Posterior cingulate gyrus (tissue), 11 donors: ENCODE measurements at regions not wholly inside any gene's neighbourhood (a gene's known extent, or its start where the extent isn't known, plus 50 kb on each side); places are given as distances from the start of the nearest gene placed in this dataset.
A peak's percentile ranks its signal among the peaks of the same experiment; 100 is the strongest.

Experiments
- DNase-seq, 10 donors: peaks; one replicate each; pipeline versions ENCODE4 v3.0.0 to v3.0.0-alpha.2; 2020 to 2021; ENCODE audit warnings: mixed read lengths in 3 of 10
- intact Hi-C: fragments of 100-400 bp; cut with DNase I; formaldehyde crosslinking; loops from one replicate; pipeline ENCODE4 v1.15.1; 2023

DNA sequence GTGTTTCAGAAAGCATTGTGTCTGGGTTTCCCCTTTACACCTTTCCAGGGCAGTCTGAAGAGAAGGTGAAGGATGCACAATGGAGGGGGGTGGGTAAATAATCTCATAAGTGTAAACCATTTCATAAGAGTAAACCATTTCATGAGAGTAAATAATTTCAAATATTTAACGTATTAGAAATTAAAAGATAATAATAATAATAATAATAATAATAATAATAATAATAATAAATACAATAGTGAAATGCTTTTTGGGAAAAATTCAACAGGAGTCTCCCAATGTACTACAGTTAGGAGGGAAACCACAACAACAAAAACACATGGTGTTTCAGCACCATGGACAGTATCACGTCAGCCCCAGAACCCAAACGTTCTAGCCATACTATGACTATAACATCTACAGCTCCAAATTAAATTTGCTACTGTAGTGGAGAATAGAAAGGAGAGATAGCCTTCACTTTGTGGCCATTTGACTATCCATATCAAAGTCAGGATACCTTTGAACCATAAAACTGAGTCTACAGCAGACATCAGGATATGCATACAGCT is 691.8 kb downstream of the BCL11B start:
- DNase-seq, result no peak
- intact Hi-C loops, result no loop called here

DNA sequence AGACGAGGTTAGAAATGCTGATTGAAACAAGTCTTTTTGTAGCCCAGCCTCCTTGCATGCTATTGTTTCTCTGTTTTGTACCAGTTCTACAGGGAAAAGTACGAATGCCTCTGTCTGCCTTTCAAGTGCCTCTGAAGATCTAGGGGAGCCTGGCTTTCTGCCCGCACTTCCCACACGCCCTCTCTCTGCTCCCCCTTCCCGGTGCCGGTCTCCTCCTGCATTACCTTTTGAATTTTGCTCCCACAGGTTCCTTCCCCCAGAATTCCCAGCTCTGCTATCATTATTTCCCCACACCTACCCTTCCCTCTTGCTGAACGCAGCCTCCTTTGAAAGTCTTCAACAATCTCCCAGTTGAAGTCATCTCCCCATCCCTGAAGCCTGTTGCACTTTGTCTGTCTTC is 689.7 kb downstream of the BCL11B start:
- intact Hi-C loops, result no loop called here
- no peak for DNase-seq

DNA sequence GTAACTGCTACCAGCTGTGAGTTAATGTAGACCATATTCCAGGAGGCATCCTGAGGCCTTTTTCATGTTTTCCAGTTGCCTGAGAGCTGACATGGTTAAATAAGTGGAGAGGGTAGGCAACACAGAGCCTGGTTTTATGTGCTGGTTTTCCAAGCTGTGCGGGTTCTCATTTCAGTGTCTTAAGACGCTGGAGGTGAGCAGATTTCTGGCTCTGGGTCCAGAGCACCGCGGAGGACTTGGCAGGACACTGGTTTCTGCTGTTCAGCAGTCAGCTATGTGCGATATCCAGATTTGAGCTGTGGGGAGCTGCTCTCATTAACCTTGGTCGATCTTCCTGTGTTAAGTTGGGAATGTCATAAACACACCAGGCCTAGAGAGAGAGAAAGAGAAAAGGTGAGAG is 680.8 kb downstream of the BCL11B start:
- no peak for DNase-seq
- intact Hi-C loops, result no loop called here

DNA sequence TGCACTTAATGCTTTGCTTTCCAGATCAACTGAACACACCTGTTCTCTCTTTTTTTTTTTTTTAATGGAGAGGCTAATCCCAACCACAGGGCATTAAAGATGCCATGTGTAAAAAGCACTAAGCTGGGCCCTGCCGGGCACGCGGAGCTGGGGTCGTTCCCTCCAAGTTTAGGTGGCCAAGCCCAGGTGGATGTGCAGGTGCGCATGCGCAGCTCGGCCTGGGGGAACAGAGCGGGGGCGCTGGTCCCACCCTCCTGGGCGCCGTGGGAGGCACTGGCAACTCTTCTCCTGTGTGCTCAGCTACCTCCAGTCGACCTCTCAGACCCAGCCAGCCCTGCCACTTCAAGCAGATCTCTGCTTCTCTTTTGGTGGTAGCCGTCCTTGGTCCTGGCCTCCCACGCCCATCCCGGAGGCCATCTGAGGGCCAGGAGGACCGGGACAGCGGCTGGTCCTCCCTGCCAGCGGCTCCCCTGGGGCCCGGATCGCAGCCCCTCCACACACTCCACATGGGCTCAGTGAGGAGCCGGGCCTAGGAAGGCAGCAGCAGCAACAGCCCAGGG is 679.3 kb downstream of the BCL11B start:
- intact Hi-C loops, result loop anchor here (2.0 kb wide), 1 partner anchor 40 kb away; no protein-coding TSS in a partner anchor
- peak in 1 of 10 donors; percentile 14 for DNase-seq

DNA sequence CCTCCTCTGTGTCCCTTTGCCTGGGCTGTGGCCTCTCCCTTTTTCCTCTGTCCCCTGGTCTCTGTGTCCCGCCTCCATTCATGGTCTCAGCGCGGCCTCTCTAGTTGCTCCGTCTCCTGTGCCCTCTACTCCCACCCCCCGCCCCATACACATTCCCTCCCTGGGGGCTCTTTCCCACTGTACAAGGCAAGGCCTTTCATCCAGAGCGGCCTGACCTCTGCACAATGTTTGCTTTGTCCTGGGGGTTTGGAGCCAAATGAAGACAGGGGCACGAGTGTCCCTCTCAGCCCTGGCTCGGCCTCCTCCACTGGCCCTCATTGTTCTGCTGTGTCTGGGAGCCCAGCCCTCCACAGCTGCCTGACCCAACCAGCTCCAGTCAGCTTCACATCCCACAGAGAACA is 678.6 kb downstream of the BCL11B start:
- intact Hi-C loops, result loop anchor here (2.0 kb wide), 1 partner anchor 39 kb away; no protein-coding TSS in a partner anchor
- peak; percentile 72 to 98 (median 88) for DNase-seq

DNA sequence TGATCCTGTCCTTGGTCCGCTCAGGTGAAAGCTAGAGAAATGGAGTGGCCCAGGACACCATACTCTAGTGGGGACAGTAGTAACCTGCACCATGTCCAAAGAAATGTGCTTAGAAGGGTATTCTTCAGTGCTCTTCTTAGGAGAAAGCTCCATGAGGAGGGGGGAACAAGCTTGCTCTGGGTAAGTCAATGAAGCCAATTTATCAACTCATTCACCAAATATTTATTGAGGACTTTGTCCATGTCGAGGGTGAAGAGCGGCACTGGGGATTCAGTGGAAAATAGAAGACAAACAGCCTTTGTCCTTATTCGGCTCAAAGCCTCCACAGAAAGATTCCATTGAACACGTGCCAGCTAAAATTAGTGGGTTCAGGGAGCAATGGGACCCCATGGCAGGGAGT is 677.8 kb downstream of the BCL11B start:
- DNase-seq, result no peak
- intact Hi-C loops, result no loop called here

DNA sequence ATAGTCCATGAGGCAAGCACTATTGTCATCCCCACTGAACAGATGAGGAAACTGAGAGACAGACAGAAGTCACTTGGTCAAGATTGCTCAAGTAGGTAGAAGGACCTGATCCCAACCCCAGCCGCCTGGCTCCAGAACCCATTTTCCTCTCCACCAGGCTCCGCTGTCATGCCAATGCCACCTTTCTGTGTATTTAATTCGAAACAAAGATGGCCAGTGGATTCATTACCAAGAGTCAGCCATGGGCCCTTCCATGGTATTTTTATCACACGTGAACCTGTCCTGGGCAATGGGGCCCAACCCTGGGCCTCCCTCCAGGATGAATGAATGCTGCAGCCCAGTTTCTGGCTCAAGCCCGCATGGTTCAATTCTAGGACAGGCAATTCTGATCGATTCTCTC is 673.4 kb downstream of the BCL11B start:
- intact Hi-C loops, result no loop called here
- no peak for DNase-seq

DNA sequence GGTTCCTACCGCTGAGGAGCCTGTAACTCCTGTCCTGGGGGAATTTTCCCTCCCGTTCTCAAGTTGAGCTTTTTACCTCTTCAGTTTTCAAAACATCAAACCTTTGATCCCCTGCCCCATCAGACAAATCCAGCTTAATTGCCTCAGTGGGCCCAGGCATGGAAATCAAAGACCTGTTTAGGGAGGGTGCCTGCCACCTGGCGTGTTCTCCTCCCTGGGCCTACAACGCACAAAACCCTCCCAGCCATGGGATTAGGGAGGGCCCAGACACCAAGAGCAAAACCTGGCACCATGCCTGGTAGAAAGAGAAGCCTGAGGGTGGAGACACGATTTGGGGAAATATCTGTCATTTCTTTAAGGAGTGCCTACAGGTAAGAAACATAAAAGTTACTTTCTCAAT is 672.9 kb downstream of the BCL11B start:
- intact Hi-C loops, result no loop called here
- DNase-seq, result no peak

DNA sequence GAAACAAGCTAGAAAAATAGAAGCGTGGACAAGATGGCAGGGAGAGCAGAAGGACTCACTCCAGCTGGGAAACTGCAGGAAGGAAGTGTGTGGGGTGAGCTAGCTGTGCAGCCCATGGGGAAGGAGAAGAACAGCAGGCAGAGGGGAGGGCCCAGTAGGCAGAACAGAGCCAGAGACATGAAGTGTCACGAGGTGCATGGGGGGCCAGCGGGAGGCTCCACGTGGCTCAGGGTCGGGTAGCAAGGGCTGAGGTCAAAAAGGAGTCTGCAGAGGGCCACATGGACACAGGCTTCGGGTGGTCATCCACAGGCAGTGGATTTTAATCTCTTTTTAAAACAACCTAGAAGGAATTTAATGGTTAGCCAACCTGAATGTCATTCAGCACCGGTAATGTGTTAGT is 669.0 kb downstream of the BCL11B start:
- intact Hi-C loops, result no loop called here
- no peak for DNase-seq

DNA sequence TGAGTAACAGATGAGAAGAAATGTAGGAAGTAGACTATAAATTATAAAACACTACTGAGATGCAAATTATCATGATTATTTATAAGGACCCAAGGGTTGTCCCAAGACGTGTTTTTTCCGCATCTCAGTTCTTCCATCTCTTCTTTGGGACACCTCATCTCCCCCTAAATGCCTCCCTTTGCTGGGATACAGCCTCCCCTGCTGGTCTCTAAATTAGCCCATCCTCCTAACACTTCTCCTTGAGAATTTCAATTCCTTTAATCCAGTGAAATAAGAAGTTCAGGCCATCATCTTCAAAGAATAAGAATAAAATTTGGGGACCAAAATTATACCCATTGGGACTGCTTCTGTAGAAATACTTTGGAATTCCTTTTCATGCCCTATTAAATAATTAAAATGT is 667.0 kb downstream of the BCL11B start:
- no peak for DNase-seq
- intact Hi-C loops, result no loop called here

DNA sequence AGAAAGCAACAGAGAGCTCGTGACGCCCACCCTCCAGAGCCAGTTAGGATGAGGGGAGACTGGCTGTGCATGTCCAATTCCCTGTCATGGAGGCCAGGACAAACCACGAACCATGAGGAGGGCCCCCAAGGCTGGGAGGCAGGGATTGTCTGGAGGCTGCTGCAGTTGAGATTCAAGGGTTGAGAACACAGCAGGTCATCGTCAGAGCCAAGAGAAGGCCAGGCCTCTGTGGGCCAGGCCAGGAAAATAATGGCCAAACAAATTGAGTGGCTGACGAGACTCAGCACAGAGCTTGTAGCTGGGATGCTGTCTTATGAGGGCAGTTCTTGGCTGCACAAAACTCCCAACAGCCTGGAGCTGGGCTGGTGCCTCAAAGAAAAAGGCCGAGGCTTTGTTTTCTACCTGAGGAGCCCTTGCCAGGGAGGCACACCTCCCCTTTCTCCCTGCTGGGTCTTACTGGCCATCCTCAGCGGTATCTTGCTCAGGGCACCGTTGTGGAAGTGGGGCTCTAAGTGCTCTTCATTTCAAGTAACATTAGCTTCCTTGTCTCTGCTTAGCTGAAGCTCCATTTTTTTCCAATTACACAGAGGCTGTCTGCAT is 665.9 kb downstream of the BCL11B start:
- no peak for DNase-seq
- intact Hi-C loops, result no loop called here

DNA sequence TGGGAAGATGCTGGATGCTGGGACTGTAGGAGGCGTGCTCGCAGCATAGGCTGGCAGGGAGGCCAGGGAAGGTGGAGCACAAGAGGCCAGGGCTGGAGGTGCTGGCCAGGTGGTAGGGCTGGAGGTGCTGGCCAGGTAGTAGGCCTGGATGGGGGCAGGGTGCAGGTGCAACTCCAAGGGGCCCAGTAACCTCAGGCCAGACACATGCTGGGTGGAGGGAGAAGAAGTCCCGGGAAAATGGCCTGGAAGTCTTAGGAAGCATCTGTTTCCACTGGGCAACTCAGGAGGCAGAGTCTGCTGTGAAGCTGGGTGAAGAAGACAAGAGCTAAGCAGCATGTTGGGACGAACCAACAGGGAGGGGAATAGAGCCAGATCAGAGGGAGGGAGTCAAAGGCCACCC is 665.2 kb downstream of the BCL11B start:
- no peak for DNase-seq
- intact Hi-C loops, result no loop called here

DNA sequence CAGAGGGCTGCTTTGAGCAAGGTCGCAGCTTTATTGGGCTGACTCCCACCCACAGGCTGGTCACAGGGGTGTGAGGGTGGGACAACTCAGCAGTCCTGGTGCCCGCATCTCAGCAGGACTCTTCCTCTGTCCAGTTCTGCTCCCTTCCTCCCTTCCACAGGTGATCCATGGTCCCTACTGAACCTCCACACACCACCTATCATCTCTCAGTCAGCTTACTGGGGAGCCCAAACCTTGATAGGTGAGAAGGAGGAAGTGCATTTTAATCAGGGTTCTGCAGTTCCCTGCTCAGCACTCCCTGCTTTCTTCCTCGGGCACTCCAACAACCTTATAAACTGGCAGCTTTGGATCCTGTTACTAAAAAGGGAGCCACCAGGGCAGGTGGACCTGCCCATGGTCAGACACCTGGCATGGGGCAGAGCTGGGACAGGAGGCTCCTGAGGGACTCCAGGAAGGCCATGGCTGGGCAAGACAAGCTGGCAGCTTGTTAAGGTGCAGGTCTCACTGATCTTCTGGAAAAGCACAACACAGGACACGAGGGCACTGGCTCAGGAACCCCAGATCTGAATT is 664.6 kb downstream of the BCL11B start:
- intact Hi-C loops, result no loop called here
- DNase-seq, result peak in 1 of 10 donors; percentile 63

DNA sequence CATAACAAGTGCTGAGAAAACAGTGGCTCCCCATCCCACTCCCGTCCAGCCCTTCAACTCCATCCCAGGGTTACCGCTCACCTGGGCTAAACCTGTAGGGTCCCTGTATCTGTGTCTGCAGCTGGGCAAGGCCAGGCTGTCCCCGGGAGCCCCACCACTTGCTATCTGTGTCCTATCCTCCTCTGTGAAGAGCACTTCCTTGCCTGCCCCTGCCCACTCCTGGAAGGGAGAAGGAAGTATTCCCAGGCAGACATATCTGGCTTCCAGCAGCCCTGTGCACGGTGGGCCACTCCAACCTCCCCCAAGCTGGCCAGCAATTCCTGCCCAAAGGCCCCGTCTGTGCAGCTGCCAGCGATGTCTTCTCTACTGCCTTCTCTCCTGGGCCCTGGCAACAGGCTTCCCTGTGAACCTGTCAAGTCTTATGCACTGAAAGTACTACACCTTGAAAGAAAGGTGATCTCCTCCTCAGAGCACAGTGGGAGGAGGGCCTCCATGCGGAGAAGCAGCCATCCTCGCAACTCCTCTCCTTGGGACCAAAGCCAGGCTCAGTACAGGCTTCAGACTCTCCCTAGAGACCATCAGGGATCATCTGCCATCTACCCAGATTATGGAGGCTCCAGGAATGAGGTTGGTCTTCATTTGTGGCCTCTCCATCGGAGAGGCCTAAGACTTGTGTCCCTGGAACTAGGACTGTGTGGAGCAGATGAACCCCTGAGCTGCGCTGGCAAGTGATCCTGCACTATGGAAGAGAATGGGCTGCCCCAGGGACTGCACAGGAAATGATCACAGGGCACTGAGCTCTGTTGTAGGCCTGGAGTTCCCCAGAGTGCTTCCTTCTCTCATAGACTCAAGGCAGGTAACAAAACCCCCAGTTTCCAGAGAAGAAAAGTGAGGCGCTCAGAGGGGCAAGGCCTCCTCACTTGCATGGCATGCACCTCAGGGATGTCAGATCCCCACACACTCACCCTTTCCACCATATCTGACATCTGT is 663.6 kb downstream of the BCL11B start:
- intact Hi-C loops, result no loop called here
- DNase-seq, result peak in 1 of 10 donors; percentile 39

DNA sequence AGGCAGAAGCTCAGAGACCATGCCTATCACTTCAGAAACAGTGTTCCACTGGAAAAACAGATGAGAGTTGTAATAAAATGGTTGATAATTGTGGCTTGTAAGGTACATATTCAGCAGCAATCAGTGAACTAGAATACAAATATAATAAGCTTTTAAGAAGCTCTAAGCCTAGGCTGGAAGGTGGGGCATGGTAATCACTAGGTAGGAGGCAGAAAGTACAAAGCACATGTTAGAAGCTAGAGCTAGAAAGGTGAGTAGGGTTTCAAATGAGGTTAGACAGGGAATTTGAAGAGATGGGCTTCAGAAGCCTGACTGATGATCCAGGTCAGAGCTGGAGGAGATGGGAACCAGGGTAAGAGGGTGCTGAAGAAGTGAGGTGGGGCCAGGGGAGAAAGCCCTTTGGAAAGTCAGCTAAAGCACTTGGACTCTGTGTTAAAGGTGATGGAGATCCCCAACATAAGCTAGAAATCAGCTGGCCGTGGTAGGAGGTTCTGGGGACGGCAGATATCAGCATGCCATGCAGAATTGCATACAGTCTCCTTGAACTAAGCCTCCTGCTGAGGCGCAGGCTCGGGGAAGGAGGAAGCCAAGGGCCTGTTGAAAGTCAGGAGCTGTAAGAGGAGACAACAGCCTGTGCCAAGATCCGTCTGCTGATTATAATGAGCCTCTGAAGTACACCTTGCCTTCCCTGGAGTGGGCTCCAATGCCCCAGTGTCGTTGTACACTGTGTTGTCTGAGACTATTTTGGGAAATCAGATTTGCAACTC is 659.4 kb downstream of the BCL11B start:
- intact Hi-C loops, result no loop called here
- DNase-seq, result no peak

DNA sequence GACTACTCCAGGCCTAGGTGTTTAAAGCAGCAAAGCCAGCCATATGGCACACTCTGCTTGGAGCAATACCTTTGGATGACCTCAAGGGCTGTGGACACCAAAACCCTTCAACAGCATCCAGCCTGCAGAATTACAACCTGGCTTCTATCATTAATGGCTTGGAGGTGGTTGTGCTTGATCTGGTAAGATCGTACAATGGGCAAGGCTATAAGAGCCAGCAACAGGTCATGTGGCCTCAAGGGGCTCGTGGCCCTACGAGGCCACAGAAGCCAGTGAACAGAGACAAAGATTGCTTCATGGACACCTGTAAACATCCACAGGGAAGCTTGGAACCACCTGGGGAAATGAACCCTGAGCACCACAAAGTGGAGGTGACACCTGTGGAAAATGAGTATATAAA is 657.3 kb downstream of the BCL11B start:
- intact Hi-C loops, result no loop called here
- no peak for DNase-seq

DNA sequence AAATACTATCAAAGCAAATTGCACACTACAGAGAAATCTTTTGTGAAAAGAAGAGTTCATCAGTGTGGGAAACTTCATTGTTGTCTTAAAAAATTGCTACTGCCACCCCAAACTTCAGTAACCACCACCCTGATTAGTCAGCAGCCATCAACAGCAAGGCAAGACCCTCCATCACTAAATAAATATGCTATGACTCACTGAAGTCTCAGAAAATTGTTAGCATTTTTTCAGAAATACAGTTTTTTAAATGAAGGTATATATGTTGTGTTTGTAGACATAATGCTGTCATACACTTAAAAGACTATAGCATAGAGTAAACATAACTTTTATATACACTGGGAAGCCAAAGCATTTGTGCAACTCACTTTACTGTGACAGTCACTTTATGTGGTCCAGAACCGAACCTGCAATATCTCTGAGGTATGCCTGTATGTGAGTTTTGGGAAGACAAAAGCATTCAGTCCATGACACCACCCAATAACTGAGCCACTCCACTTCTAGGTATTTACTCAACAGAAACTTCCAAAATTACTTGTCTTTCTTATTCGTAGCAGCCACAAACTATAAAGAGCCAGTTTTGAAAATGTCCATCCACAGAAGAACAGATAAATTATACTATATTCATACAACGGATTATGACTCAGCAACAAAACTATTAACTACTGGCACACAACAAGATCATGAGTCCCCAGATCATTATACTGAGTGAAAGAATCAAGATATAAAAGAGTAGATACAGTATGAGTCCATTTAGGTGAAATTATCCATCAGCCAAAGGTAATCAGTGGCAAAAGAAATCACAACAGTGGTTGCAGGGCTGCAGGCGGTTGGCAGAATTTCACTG is 649.6 kb downstream of the BCL11B start:
- no peak for DNase-seq
- intact Hi-C loops, result no loop called here

DNA sequence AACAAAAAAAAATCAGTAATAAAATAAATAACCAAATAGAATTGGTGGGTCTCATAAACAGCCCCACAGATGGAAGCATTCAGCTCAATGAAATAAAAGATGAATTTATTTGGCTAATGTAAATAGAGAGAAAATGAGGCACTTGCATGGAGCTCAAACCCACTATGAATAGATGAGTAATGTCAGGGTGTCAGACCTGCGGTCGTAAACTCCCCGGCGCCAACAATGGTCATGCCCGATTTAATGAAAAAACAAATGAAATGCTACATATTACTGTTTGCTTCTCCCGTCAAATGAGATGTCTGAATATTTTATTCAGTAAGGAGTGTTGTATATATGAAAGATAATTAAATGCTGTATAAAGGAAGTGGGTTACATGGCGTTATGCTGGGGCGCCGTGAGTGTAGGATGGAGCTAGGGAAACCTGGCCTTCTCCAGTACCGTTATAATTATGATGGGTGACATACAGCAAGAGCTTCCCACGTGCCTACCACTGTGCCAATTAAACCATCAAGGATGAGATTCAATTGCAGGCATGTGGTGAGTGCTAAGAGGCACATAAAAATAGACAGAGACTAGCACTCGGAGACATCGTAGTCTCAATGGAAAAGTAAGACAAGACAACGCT is 648.1 kb downstream of the BCL11B start:
- DNase-seq, result no peak
- intact Hi-C loops, result no loop called here

DNA sequence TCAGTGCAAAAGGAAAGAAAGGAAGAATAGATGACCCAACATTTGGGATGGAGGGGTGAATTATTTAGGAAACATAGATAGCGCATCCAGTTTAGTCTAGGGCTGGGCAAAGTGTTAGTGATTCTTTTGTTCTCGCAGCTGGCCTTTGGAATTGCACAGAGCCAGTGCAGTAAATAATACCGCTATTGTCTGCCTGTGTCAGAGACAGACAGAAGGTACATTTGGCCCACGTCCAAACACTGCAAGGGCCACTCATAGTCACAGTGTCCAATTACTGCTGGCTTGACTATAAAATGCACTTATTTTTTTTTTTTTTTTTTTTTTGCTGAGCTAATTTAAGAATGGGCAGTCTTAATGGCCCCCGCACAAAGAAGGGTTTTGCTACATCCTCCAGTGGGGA is 638.6 kb downstream of the BCL11B start:
- DNase-seq, result peak in 9 of 10 donors; percentile 28 to 94 (median 67)
- intact Hi-C loops, result loop anchor here (2.0 kb wide), 1 partner anchor 41 kb away; no protein-coding TSS in a partner anchor
